Tibial nerve (tissue), 4 donors: ENCODE measurements at regions not wholly inside any gene's neighbourhood (a gene's known extent, or its start where the extent isn't known, plus 50 kb on each side); places are given as distances from the start of the nearest gene placed in this dataset.

ENCODE experiments used
- CTCF ChIP-seq, 5 experiments: fragments of 200-600 bp in 3 of 5; fragments of 450-650 bp in 2 of 5; sonication (generic) in 3 of 5; IDR thresholded peaks; one replicate each; pipeline ENCODE4 v1.5.1; 2016 to 2019; ENCODE audit warnings: antibody characterized with exemption in 5 of 5, mild to moderate bottlenecking in 3 of 5, moderate library complexity in 2 of 5
- EP300 ChIP-seq, 2 donors: sonication (generic); formaldehyde crosslinking; IDR thresholded peaks; one replicate each; pipeline ENCODE4 v1.6.1; 2017; ENCODE audit warnings: antibody characterized with exemption in 2 of 2, mild to moderate bottlenecking in 1 of 2
- POLR2A ChIP-seq, 2 donors: fragments of 450-650 bp; IDR thresholded peaks; one replicate each; pipeline ENCODE4 v1.6.1; 2017; ENCODE audit warnings: antibody characterized with exemption in 2 of 2, mild to moderate bottlenecking in 2 of 2, moderate library complexity in 2 of 2

- no peak for TF ChIP-seq CTCF (IDR thresholded peaks at IDR 0.05)
- TF ChIP-seq EP300 (IDR thresholded peaks at IDR 0.05): no peak
- no peak for TF ChIP-seq POLR2A (IDR thresholded peaks at IDR 0.05)
These were observed 776.7 kb downstream of the NXPH1 start for GRCh38 chr7:9210114-9210513.
